ENCODE measurements at regions not wholly inside any gene's neighbourhood (a gene's known extent, or its start where the extent isn't known, plus 50 kb on each side); places are given as distances from the start of the nearest gene placed in this dataset.

- TF ChIP-seq REST (IDR thresholded peaks at IDR 0.05; ENCODE audit: insufficient read depth in 1 of 2, low read depth in 2 of 2, low read length in 2 of 2) (no peak), TAF1 (IDR thresholded peaks at IDR 0.05; ENCODE audit: borderline replicate concordance, insufficient read depth, low read length) (no peak), POLR2AphosphoS5 (IDR thresholded peaks at IDR 0.05; ENCODE audit: low read depth, low read length) (no peak), FOXP2 (optimal IDR thresholded peaks at IDR 0.05; ENCODE audit: borderline replicate concordance, extremely low read depth, extremely low read length, insufficient read depth) (no peak), SIN3A (IDR thresholded peaks at IDR 0.05; ENCODE audit: borderline replicate concordance, insufficient read depth, low read length) (no peak)
Observed at GRCh38 chr6:80689716-80690395, 583.4 kb downstream of the BCKDHB start.

- no peak for TF ChIP-seq POLR2AphosphoS5 (IDR thresholded peaks at IDR 0.05; ENCODE audit: low read depth, low read length)
- no peak for TF ChIP-seq TAF1 (IDR thresholded peaks at IDR 0.05; ENCODE audit: borderline replicate concordance, insufficient read depth, low read length)
Observed at GRCh38 chr6:80679992-80680391, 573.5 kb downstream of the BCKDHB start.

DNA sequence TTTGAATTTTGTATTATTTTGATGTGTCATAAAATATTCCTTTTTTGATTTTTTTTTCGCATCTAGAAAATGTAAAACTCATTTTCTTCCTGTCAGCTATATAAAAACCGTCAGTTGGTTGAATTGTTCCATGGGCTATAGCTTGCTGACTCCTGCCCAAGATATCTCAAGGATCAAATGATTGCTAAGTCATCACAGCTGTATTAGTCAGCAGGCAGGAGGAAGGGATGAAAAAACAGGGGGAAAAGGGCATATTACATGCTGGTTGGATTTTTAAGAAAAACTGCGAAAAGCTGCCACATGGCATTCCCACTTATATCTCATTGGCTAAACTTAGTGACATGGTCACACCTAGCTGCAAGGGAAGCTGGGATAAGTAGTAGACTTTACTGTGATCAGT is 569.9 kb downstream of the BCKDHB start:
- TF ChIP-seq TAF1 (IDR thresholded peaks at IDR 0.05; ENCODE audit: borderline replicate concordance, insufficient read depth, low read length), result no peak
- no peak for TF ChIP-seq SIN3A (IDR thresholded peaks at IDR 0.05; ENCODE audit: borderline replicate concordance, insufficient read depth, low read length)
- TF ChIP-seq REST (IDR thresholded peaks at IDR 0.05; ENCODE audit: insufficient read depth in 1 of 2, low read depth in 2 of 2, low read length in 2 of 2), result no peak
- no peak for TF ChIP-seq POLR2AphosphoS5 (IDR thresholded peaks at IDR 0.05; ENCODE audit: low read depth, low read length)
- no peak for TF ChIP-seq FOXP2 (optimal IDR thresholded peaks at IDR 0.05; ENCODE audit: borderline replicate concordance, extremely low read depth, extremely low read length, insufficient read depth)

GRCh38 chr6:80674669-80675068 is 568.2 kb downstream of the BCKDHB start:
- TF ChIP-seq REST (IDR thresholded peaks at IDR 0.05; ENCODE audit: insufficient read depth in 1 of 2, low read depth in 2 of 2, low read length in 2 of 2) (no peak), TAF1 (IDR thresholded peaks at IDR 0.05; ENCODE audit: borderline replicate concordance, insufficient read depth, low read length) (no peak), SIN3A (IDR thresholded peaks at IDR 0.05; ENCODE audit: borderline replicate concordance, insufficient read depth, low read length) (no peak), FOXP2 (optimal IDR thresholded peaks at IDR 0.05; ENCODE audit: borderline replicate concordance, extremely low read depth, extremely low read length, insufficient read depth) (no peak), POLR2AphosphoS5 (IDR thresholded peaks at IDR 0.05; ENCODE audit: low read depth, low read length) (no peak)

DNA sequence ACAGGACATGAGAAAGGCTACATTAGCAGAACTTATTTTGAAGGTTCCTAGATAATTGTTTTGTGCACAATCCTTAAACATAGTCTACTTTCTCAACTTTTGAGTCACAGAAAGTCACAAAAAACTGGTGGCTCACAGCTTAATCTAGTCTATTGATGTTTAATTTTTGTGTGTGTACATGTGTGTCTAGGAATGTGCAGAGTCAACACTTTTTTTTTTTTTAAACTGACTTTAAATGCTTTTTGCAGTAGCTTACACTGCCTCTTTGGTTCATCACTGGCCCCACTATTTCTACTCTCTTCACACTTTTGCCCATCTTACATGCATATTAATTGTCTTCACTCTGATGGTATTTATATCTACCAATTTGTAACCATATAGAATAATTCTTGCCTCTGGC is 566.9 kb downstream of the BCKDHB start:
- TF ChIP-seq SIN3A (IDR thresholded peaks at IDR 0.05; ENCODE audit: borderline replicate concordance, insufficient read depth, low read length) (no peak), REST (IDR thresholded peaks at IDR 0.05; ENCODE audit: insufficient read depth in 1 of 2, low read depth in 2 of 2, low read length in 2 of 2) (no peak), POLR2AphosphoS5 (IDR thresholded peaks at IDR 0.05; ENCODE audit: low read depth, low read length) (no peak), TAF1 (IDR thresholded peaks at IDR 0.05; ENCODE audit: borderline replicate concordance, insufficient read depth, low read length) (no peak), FOXP2 (optimal IDR thresholded peaks at IDR 0.05; ENCODE audit: borderline replicate concordance, extremely low read depth, extremely low read length, insufficient read depth) (no peak)

Data from PFSK-1 (cell line).